ENCODE measurements at regions not wholly inside any gene's neighbourhood (a gene's known extent, or its start where the extent isn't known, plus 50 kb on each side); places are given as distances from the start of the nearest gene placed in this dataset.

DNA sequence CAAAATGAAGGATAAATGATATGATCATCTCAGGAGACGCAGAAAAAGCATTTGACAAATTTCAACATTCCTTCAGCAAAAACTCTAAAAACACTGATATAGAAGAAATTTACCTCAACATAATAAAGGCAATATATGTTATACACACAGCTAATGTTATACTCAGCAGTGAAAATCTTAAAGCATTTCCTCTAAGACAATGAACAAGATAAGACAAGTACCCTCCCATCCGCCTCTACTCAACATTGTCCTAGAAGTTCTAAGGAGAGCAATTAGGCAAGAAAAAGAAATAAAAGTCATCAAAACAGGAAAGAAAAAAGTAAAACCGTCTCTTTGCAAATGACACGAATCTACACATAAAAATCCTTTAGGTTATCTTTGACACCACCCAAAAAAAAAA is 1432.8 kb downstream of the CDH11 start:
- TF ChIP-seq, protein P1, sequence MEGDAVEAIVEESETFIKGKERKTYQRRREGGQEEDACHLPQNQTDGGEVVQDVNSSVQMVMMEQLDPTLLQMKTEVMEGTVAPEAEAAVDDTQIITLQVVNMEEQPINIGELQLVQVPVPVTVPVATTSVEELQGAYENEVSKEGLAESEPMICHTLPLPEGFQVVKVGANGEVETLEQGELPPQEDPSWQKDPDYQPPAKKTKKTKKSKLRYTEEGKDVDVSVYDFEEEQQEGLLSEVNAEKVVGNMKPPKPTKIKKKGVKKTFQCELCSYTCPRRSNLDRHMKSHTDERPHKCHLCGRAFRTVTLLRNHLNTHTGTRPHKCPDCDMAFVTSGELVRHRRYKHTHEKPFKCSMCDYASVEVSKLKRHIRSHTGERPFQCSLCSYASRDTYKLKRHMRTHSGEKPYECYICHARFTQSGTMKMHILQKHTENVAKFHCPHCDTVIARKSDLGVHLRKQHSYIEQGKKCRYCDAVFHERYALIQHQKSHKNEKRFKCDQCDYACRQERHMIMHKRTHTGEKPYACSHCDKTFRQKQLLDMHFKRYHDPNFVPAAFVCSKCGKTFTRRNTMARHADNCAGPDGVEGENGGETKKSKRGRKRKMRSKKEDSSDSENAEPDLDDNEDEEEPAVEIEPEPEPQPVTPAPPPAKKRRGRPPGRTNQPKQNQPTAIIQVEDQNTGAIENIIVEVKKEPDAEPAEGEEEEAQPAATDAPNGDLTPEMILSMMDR (IDR thresholded peaks at IDR 0.05) = no peak
- TF ChIP-seq POLR2A (IDR thresholded peaks at IDR 0.05) (no peak), POLR2AphosphoS5 (IDR thresholded peaks at IDR 0.05; ENCODE audit: insufficient read depth in 1 of 2, low read depth in 1 of 2) (no peak)
- DNase-seq (ENCODE audit: extremely low spot score in 2 of 2) = no peak
- Histone ChIP-seq H3K27me3 (no peaks in the 10 kb centered on the region), H3K36me3 (no peaks in the 10 kb centered on the region), H3K4me1 (no peaks in the 10 kb centered on the region), H3K4me3 (no peak overlapping the region), H3K9me3 (no peaks in the 10 kb centered on the region), H3K27ac (no peak overlapping the region)
- intact Hi-C loops (cut with DNase I) = no loop called here

- TF ChIP-seq, protein P1 (IDR thresholded peaks at IDR 0.05) = no peak
- no peak for TF ChIP-seq POLR2AphosphoS5 (IDR thresholded peaks at IDR 0.05; ENCODE audit: insufficient read depth in 1 of 2, low read depth in 1 of 2)
- TF ChIP-seq POLR2A (IDR thresholded peaks at IDR 0.05) = no peak
- no peaks in the 10 kb centered on the region for H3K4me1 ChIP-seq
- H3K27ac ChIP-seq = no peak overlapping the region
- H3K4me3 ChIP-seq = no peak overlapping the region
- H3K36me3 ChIP-seq = no peaks in the 10 kb centered on the region
- no peaks in the 10 kb centered on the region for H3K27me3 ChIP-seq
- DNase-seq (ENCODE audit: extremely low spot score in 2 of 2) = no peak
- H3K9me3 ChIP-seq = no peaks in the 10 kb centered on the region
- intact Hi-C loops (cut with DNase I) = no loop called here
Measured at GRCh38 chr16:63684149-63685101, 1437.4 kb downstream of the CDH11 start.

DNA sequence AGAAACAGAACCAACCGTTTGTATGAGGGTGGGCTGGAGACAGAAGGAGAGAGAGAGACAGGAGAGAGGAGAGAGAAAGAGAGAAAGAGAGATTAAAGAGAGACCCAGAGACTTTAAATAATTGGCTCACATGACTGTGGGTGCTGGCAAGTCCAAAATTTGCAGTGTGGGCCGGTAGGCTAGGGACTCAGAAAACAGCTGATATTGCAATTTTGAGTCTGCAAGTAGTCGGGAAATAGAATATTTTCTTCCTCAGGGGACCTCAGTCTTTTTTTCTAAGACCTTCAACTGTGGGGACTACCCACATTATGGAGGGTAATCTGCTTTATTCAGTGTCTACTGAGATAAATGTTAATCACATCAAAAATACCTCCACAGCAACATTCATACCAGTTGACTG is 1439.0 kb downstream of the CDH11 start:
- Histone ChIP-seq H3K36me3 (no peaks in the 10 kb centered on the region), H3K9me3 (no peaks in the 10 kb centered on the region), H3K4me3 (no peak overlapping the region), H3K4me1 (no peaks in the 10 kb centered on the region), H3K27me3 (no peaks in the 10 kb centered on the region), H3K27ac (no peak overlapping the region)
- intact Hi-C loops (cut with DNase I) = no loop called here
- TF ChIP-seq POLR2A (IDR thresholded peaks at IDR 0.05) (no peak), POLR2AphosphoS5 (IDR thresholded peaks at IDR 0.05; ENCODE audit: insufficient read depth in 1 of 2, low read depth in 1 of 2) (no peak)
- TF ChIP-seq, protein P1 (IDR thresholded peaks at IDR 0.05) = no peak
- no peak for DNase-seq (ENCODE audit: extremely low spot score in 2 of 2)

GRCh38 chr16:63672493-63672892 is 1449.4 kb downstream of the CDH11 start:
- H3K36me3 ChIP-seq = no peaks in the 10 kb centered on the region
- H3K9me3 ChIP-seq = no peaks in the 10 kb centered on the region
- no peaks in the 10 kb centered on the region for H3K4me1 ChIP-seq
- no peak overlapping the region for H3K4me3 ChIP-seq
- H3K27me3 ChIP-seq = no peaks in the 10 kb centered on the region
- intact Hi-C loops (cut with DNase I) = no loop called here
- no peak overlapping the region for H3K27ac ChIP-seq
- TF ChIP-seq POLR2A (IDR thresholded peaks at IDR 0.05) = no peak
- TF ChIP-seq, protein P1 (IDR thresholded peaks at IDR 0.05) = no peak
- DNase-seq (ENCODE audit: extremely low spot score in 2 of 2) = no peak

DNA sequence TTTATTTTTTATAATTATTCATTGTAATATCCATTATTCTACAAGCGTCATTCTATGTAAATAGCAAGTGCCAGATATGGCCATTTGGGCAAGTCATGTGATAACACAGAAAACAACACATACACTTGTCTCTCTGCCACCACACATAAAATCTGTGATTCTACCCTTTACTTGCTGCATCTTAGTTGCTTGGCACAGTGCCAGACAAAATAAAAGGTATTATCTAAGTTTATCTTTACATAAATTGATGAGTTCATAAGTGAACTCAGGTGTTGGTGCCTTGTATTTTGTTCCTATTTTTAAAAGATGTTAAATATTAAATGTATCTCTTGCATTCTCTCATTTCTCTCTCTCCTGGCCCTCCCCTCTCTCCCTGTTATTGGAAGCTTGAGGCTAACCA is 1458.7 kb downstream of the CDH11 start:
- no peaks in the 10 kb centered on the region for H3K36me3 ChIP-seq
- H3K27ac ChIP-seq = no peak overlapping the region
- no peaks in the 10 kb centered on the region for H3K9me3 ChIP-seq
- no peak for DNase-seq (ENCODE audit: extremely low spot score in 2 of 2)
- H3K4me3 ChIP-seq = no peak overlapping the region
- no peaks in the 10 kb centered on the region for H3K27me3 ChIP-seq
- intact Hi-C loops (cut with DNase I) = no loop called here
- no peak for TF ChIP-seq POLR2AphosphoS5 (IDR thresholded peaks at IDR 0.05; ENCODE audit: insufficient read depth in 1 of 2, low read depth in 1 of 2)
- TF ChIP-seq, protein P1 (IDR thresholded peaks at IDR 0.05) = no peak
- no peak for TF ChIP-seq POLR2A (IDR thresholded peaks at IDR 0.05)
- H3K4me1 ChIP-seq = no peaks in the 10 kb centered on the region

Measured in vagina (tissue), 2 donors.